ENCODE measurements at regions not wholly inside any gene's neighbourhood (a gene's known extent, or its start where the extent isn't known, plus 50 kb on each side); places are given as distances from the start of the nearest gene placed in this dataset.

GRCh38 chr2:138962686-138963085, 182.5 kb upstream of the NXPH2 start:
- Histone ChIP-seq H3K4me1 (ENCODE audit: insufficient read depth, low read length, severe bottlenecking) (no peaks in the 10 kb centered on the region), H3K36me3 (ENCODE audit: insufficient read depth, low read length) (no peaks in the 10 kb centered on the region), H3K4me3 (ENCODE audit: low read depth, low read length, poor library complexity, severe bottlenecking) (no peak overlapping the region), H3K79me2 (ENCODE audit: insufficient read depth, low read length) (no peaks in the 10 kb centered on the region), H3K9me2 (ENCODE audit: low read depth, low read length) (no peaks in the 10 kb centered on the region), H2AFZ (ENCODE audit: low read length) (no peak overlapping the region), H3K27ac (ENCODE audit: low read depth, low read length, poor library complexity, severe bottlenecking) (no peak overlapping the region), H4K20me1 (ENCODE audit: insufficient read depth, low read length) (no peaks in the 10 kb centered on the region), H3F3A (ENCODE audit: insufficient read depth, low read length) (no peaks in the 10 kb centered on the region), H3K9ac (ENCODE audit: low read length) (no peak overlapping the region), H3K9me3 (ENCODE audit: low read length) (no peaks in the 10 kb centered on the region), H3K4me2 (ENCODE audit: low read length) (no peak overlapping the region), H3K27me3 (ENCODE audit: insufficient read depth, low read length) (no peaks in the 10 kb centered on the region)
- no peak for TF ChIP-seq CTCF (IDR thresholded peaks at IDR 0.05; ENCODE audit: low read length)
- TF ChIP-seq EZH2 (IDR thresholded peaks at IDR 0.05; ENCODE audit: borderline replicate concordance, low read length), result no peak

GRCh38 chr2:138960191-138960590, 180.0 kb upstream of the NXPH2 start:
- Histone ChIP-seq H3K27me3 (ENCODE audit: insufficient read depth, low read length) (no peaks in the 10 kb centered on the region), H3K9me2 (ENCODE audit: low read depth, low read length) (no peaks in the 10 kb centered on the region), H3K4me3 (ENCODE audit: low read depth, low read length, poor library complexity, severe bottlenecking) (no peak overlapping the region), H3K9me3 (ENCODE audit: low read length) (no peaks in the 10 kb centered on the region), H3K4me2 (ENCODE audit: low read length) (no peak overlapping the region), H3K27ac (ENCODE audit: low read depth, low read length, poor library complexity, severe bottlenecking) (no peak overlapping the region), H3K79me2 (ENCODE audit: insufficient read depth, low read length) (no peaks in the 10 kb centered on the region), H3K4me1 (ENCODE audit: insufficient read depth, low read length, severe bottlenecking) (no peaks in the 10 kb centered on the region), H2AFZ (ENCODE audit: low read length) (no peak overlapping the region), H3K9ac (ENCODE audit: low read length) (no peak overlapping the region), H3F3A (ENCODE audit: insufficient read depth, low read length) (no peaks in the 10 kb centered on the region), H3K36me3 (ENCODE audit: insufficient read depth, low read length) (no peaks in the 10 kb centered on the region), H4K20me1 (ENCODE audit: insufficient read depth, low read length) (no peaks in the 10 kb centered on the region)
- no peak for TF ChIP-seq EZH2 (IDR thresholded peaks at IDR 0.05; ENCODE audit: borderline replicate concordance, low read length)
- no peak for TF ChIP-seq CTCF (IDR thresholded peaks at IDR 0.05; ENCODE audit: low read length)

GRCh38 chr2:138959031-138959430, 178.8 kb upstream of the NXPH2 start:
- Histone ChIP-seq H3K27me3 (ENCODE audit: insufficient read depth, low read length) (no peaks in the 10 kb centered on the region), H3F3A (ENCODE audit: insufficient read depth, low read length) (no peaks in the 10 kb centered on the region), H3K4me2 (ENCODE audit: low read length) (no peak overlapping the region), H4K20me1 (ENCODE audit: insufficient read depth, low read length) (no peaks in the 10 kb centered on the region), H3K4me1 (ENCODE audit: insufficient read depth, low read length, severe bottlenecking) (no peaks in the 10 kb centered on the region), H3K27ac (ENCODE audit: low read depth, low read length, poor library complexity, severe bottlenecking) (no peak overlapping the region), H3K9me3 (ENCODE audit: low read length) (no peaks in the 10 kb centered on the region), H3K4me3 (ENCODE audit: low read depth, low read length, poor library complexity, severe bottlenecking) (no peak overlapping the region), H3K79me2 (ENCODE audit: insufficient read depth, low read length) (no peaks in the 10 kb centered on the region), H3K9ac (ENCODE audit: low read length) (no peak overlapping the region), H3K36me3 (ENCODE audit: insufficient read depth, low read length) (no peaks in the 10 kb centered on the region), H2AFZ (ENCODE audit: low read length) (no peak overlapping the region), H3K9me2 (ENCODE audit: low read depth, low read length) (no peaks in the 10 kb centered on the region)
- TF ChIP-seq EZH2 (IDR thresholded peaks at IDR 0.05; ENCODE audit: borderline replicate concordance, low read length), result no peak
- no peak for TF ChIP-seq CTCF (IDR thresholded peaks at IDR 0.05; ENCODE audit: low read length)

All from OCI-LY1 (cell line).